Thyroid gland (tissue), 4 donors: ENCODE measurements at regions not wholly inside any gene's neighbourhood (a gene's known extent, or its start where the extent isn't known, plus 50 kb on each side); places are given as distances from the start of the nearest gene placed in this dataset.

Experiments
- CTCF ChIP-seq, 6 experiments: fragments of 200-600 bp in 3 of 6; fragments of 450-650 bp in 3 of 6; sonication (generic) in 3 of 6; IDR thresholded peaks; one replicate each; pipeline ENCODE4 v1.5.1; 2016 to 2019; ENCODE audit warnings: antibody characterized with exemption in 6 of 6, mild to moderate bottlenecking in 2 of 6, inconsistent platforms in 1 of 6, moderate library complexity in 1 of 6
- POLR2A ChIP-seq, 2 donors: fragments of 450-650 bp; IDR thresholded peaks; one replicate each; pipeline ENCODE4 v1.6.1; 2017; ENCODE audit warnings: antibody characterized with exemption in 2 of 2, mild to moderate bottlenecking in 2 of 2, moderate library complexity in 1 of 2

GRCh38 chr6:99821164-99821563, 172.9 kb downstream of the MCHR2 start:
- TF ChIP-seq CTCF (IDR thresholded peaks at IDR 0.05) (no peak), POLR2A (IDR thresholded peaks at IDR 0.05) (no peak)
